ENCODE measurements at regions not wholly inside any gene's neighbourhood (a gene's known extent, or its start where the extent isn't known, plus 50 kb on each side); places are given as distances from the start of the nearest gene placed in this dataset.

GRCh38 chr16:79411805-79412204 is 188.7 kb downstream of the MAF start:
- DNase-seq (ENCODE audit: low read depth in 1 of 2, low spot score in 2 of 2) (no peak), FAIRE-seq (no peak)
- Histone ChIP-seq H3K79me2 (ENCODE audit: control insufficient read depth in 1 of 2, insufficient read depth in 2 of 2, low read length in 2 of 2) (no peaks in the 10 kb centered on the region), H3K9ac (replicated peaks in 1 of 4; ENCODE audit: extremely low read depth in 1 of 4, low read depth in 3 of 4, low read length in 3 of 4) (no peak overlapping the region), H3K4ac (replicated peaks; ENCODE audit: insufficient read length, low read depth, low read length) (peak overlapping the region; percentile 32), H2BK20ac (ENCODE audit: low read length) (no peak overlapping the region; the same call in 1 of the 2 replicates), H4K8ac (ENCODE audit: extremely low read depth, insufficient read depth, low read length) (no peak overlapping the region), H3K23ac (ENCODE audit: insufficient read length) (no peak overlapping the region), H2AFZ (ENCODE audit: low read length) (no peak overlapping the region), H4K5ac (ENCODE audit: insufficient read length, low read depth, low read length) (no peak overlapping the region), H3K79me1 (ENCODE audit: low read depth, low read length) (no peaks in the 10 kb centered on the region), H4K91ac (replicated peaks; ENCODE audit: insufficient read length, low read length) (peak overlapping the region; percentile 23), H3K23me2 (ENCODE audit: low read depth, low read length) (no peaks in the 10 kb centered on the region), H2AK5ac (ENCODE audit: low read depth, low read length) (peak overlapping the region; percentile 70; the same call in 1 of the 2 replicates), H2BK15ac (ENCODE audit: low read length) (no peak overlapping the region), H4K20me1 (replicated peaks in 1 of 2; ENCODE audit: control insufficient read depth in 1 of 2, insufficient read depth in 2 of 2, low read length in 2 of 2) (no peaks in the 10 kb centered on the region), H3K56ac (replicated peaks; ENCODE audit: insufficient read length, low read depth, low read length) (no peak overlapping the region), H2BK120ac (replicated peaks; ENCODE audit: low read depth, low read length) (peak overlapping the region; percentile 67), H3K4me1 (replicated peaks in 1 of 4; ENCODE audit: control insufficient read depth in 3 of 4, insufficient read depth in 4 of 4, low read length in 3 of 4) (peaks cover 0 to 22% (median 9%) of the 10 kb centered on the region in 4 experiments; a peak in 4 of 7 replicates), H2BK12ac (ENCODE audit: low read depth, low read length) (peak overlapping the region; percentile 21; the same call in 1 of the 2 replicates), H3K4me2 (ENCODE audit: insufficient read depth in 1 of 2, low read depth in 2 of 2, low read length in 2 of 2) (no peak overlapping the region), H3K27me3 (replicated peaks in 1 of 4; ENCODE audit: control insufficient read depth in 3 of 4, extremely low read depth in 1 of 4, insufficient read depth in 3 of 4, low read length in 3 of 4) (no peaks in the 10 kb centered on the region; a peak in 2 of 7 replicates), H3K18ac (ENCODE audit: extremely low read depth, low read length) (no peak overlapping the region), H3K4me3 (ENCODE audit: extremely low read depth in 1 of 4, insufficient read depth in 2 of 4, low read depth in 3 of 4, low read length in 4 of 4) (no peak overlapping the region), H3K36me3 (ENCODE audit: control insufficient read depth in 2 of 4, insufficient read depth in 4 of 4, low read length in 3 of 4) (no peaks in the 10 kb centered on the region), H3K9me3 (ENCODE audit: insufficient read depth in 2 of 2, low read depth in 1 of 2, low read length in 1 of 2) (no peaks in the 10 kb centered on the region), H2BK5ac (ENCODE audit: low read depth, low read length) (no peak overlapping the region), H3K14ac (ENCODE audit: insufficient read length) (no peak overlapping the region), H3K27ac (ENCODE audit: low read depth, low read length) (no peak overlapping the region)
- 66% methylated on average over 4 of the region's 4 CpGs; no CpG with 5 or more reads in 1 of the 2 experiments for WGBS, 2 experiments (ENCODE audit: extremely low coverage in 1 of 2, insufficient coverage in 1 of 2, insufficient read length in 1 of 2, insufficient replicate concordance in 2 of 2, low coverage in 1 of 2, low lambda C conversion rate in 2 of 2, missing lambda C conversion rate in 1 of 2)
- CTCF ChIA-PET (ENCODE audit: partially characterized antibody), result interaction anchor here (0.6 to 1.3 kb wide), 3 partner anchors 8 to 487 kb away, joined by 3 to 4 read pairs (median 4); no protein-coding TSS in a partner anchor
- POLR2A ChIA-PET (ENCODE audit: partially characterized antibody), result no interaction called here
- no peak for TF ChIP-seq SUZ12 (IDR thresholded peaks at IDR 0.05; ENCODE audit: low read length)

Data from H1 (cell line).